Upper lobe of right lung (tissue), 1 donor: ENCODE measurements at regions not wholly inside any gene's neighbourhood (a gene's known extent, or its start where the extent isn't known, plus 50 kb on each side); places are given as distances from the start of the nearest gene placed in this dataset.

Source experiments
- ATAC-seq: fragments of 200-7000 bp; cut with Tn5 transposase; one replicate; pipeline ENCODE4 v1.9.1; 2020; ENCODE audit warnings: mild to moderate bottlenecking, moderate library complexity
- DNase-seq: peaks from one replicate; pipeline ENCODE4 v3.0.0-alpha.2; 2020
- H3K27ac ChIP-seq: fragments of 200-600 bp; one replicate; pipeline ENCODE4 v1.8.0; 2022
- H3K27me3 ChIP-seq: fragments of 200-600 bp; one replicate; pipeline ENCODE4 v1.8.0; 2022; ENCODE audit warnings: mild to moderate bottlenecking
- H3K36me3 ChIP-seq: fragments of 200-600 bp; one replicate; pipeline ENCODE4 v1.8.0; 2022
- H3K4me1 ChIP-seq: fragments of 200-600 bp; one replicate; pipeline ENCODE4 v1.8.0; 2022
- H3K4me3 ChIP-seq: fragments of 200-600 bp; one replicate; pipeline ENCODE4 v1.8.0; 2022; ENCODE audit warnings: mild to moderate bottlenecking
- H3K9me3 ChIP-seq: fragments of 200-600 bp; one replicate; pipeline ENCODE4 v1.8.0; 2022
- intact Hi-C: fragments of 100-400 bp; cut with DNase I; formaldehyde crosslinking; loops from one replicate; pipeline ENCODE4 v1.11.0; 2022
- TF ChIP-seq, protein P1 (sequence below): fragments of 200-600 bp; IDR thresholded peaks from one replicate; pipeline ENCODE4 v1.8.0; 2022; ENCODE audit warnings: antibody characterized with exemption
- donor health status: DM: no; HTN: yes; CAD: no; lungs with severe emphysema.

DNA sequence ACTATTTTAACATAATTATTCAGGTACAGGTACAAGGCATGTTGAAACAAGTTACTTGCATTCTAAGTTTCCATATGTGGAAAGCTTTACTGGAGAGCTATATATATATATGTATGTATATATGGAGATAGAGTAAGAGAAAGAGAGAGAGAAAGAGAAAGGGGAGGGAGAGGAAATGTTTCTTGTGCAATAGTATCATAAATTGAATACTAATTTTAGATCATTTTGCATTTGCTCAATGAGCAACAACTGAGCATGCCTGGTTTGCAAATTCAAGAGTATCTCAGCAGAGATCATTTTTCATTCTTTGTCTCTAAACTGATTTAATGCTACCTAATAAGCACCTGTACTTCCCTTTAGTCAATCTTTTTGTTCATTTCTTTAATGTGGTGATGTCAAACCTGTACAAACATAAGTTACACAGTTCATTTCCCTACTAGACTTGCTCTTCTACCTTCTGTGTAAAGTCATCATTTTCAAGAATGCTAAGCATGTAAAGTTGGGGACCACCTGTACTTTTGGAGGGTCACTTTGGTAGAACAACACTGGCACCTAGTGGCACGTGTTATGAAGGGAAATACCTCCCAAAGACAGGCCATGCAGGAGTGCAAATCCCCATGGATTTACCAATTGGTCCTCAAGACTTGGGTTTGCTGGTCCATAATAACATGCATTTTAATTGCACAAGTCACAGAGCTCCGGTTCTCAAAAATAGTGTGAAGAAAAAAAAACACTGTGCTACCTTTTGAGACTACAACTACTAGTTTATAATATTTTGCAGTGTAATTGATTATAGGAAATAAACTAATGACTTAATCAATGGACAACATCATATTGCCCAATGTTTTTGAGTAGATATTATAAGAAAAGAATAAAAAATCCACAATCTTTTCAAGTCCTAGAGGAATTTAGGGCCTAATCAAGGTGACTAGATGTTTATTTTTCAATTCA lies 431.2 kb upstream of the IGFBP3 start:
- H3K27ac ChIP-seq, result no peak overlapping the region
- TF ChIP-seq, protein P1, sequence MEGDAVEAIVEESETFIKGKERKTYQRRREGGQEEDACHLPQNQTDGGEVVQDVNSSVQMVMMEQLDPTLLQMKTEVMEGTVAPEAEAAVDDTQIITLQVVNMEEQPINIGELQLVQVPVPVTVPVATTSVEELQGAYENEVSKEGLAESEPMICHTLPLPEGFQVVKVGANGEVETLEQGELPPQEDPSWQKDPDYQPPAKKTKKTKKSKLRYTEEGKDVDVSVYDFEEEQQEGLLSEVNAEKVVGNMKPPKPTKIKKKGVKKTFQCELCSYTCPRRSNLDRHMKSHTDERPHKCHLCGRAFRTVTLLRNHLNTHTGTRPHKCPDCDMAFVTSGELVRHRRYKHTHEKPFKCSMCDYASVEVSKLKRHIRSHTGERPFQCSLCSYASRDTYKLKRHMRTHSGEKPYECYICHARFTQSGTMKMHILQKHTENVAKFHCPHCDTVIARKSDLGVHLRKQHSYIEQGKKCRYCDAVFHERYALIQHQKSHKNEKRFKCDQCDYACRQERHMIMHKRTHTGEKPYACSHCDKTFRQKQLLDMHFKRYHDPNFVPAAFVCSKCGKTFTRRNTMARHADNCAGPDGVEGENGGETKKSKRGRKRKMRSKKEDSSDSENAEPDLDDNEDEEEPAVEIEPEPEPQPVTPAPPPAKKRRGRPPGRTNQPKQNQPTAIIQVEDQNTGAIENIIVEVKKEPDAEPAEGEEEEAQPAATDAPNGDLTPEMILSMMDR, result peak; percentile 59
- ATAC-seq (peak; percentile 68), DNase-seq (no peak)
- H3K27me3 ChIP-seq, result no peaks in the 10 kb centered on the region
- no peak overlapping the region for H3K4me3 ChIP-seq
- no peaks in the 10 kb centered on the region for H3K9me3 ChIP-seq
- intact Hi-C loops, result loop anchor here (10.0 kb wide), 1 partner anchor 437 kb away; no protein-coding TSS in a partner anchor
- no peaks in the 10 kb centered on the region for H3K36me3 ChIP-seq
- H3K4me1 ChIP-seq, result no peaks in the 10 kb centered on the region

GRCh38 chr7:46349490-46349889 lies 428.4 kb upstream of the IGFBP3 start:
- H3K4me1 ChIP-seq, result no peaks in the 10 kb centered on the region
- intact Hi-C loops, result no loop called here
- ATAC-seq (no peak), DNase-seq (no peak)
- H3K36me3 ChIP-seq, result no peaks in the 10 kb centered on the region
- H3K4me3 ChIP-seq, result no peak overlapping the region
- no peak overlapping the region for H3K27ac ChIP-seq
- no peaks in the 10 kb centered on the region for H3K27me3 ChIP-seq
- H3K9me3 ChIP-seq, result no peaks in the 10 kb centered on the region
- TF ChIP-seq, protein P1, result no peak

GRCh38 chr7:46344533-46344932 lies 423.5 kb upstream of the IGFBP3 start:
- H3K27me3 ChIP-seq, result no peaks in the 10 kb centered on the region
- TF ChIP-seq, protein P1, result no peak
- intact Hi-C loops, result no loop called here
- no peaks in the 10 kb centered on the region for H3K9me3 ChIP-seq
- H3K4me3 ChIP-seq, result no peak overlapping the region
- no peak overlapping the region for H3K27ac ChIP-seq
- ATAC-seq, result no peak
- no peaks in the 10 kb centered on the region for H3K4me1 ChIP-seq
- no peak for DNase-seq
- H3K36me3 ChIP-seq, result no peaks in the 10 kb centered on the region

DNA sequence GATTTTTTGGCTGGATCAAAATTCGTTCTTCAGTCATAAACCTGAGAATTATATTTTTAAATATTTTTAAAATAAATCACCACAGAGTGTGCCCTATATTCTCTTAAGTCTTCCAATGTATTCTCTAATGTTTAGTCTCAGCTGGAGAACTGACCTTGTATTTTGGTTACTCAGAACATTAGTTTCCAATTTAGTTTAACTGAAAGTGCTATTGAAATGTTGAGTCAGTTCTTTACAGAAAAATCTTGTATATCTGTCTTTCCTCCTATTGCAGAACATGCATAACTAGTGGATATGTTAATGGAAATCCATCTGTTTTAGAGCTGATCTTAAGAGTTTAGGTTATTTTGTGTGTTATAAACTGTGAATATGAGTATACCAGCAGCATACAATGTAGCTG lies 422.7 kb upstream of the IGFBP3 start:
- TF ChIP-seq, protein P1, result no peak
- H3K9me3 ChIP-seq, result no peaks in the 10 kb centered on the region

GRCh38 chr7:46322937-46323336 lies 401.9 kb upstream of the IGFBP3 start:
- Histone ChIP-seq H3K27ac (no peak overlapping the region), H3K9me3 (no peaks in the 10 kb centered on the region), H3K4me3 (no peak overlapping the region), H3K36me3 (no peaks in the 10 kb centered on the region), H3K27me3 (no peaks in the 10 kb centered on the region), H3K4me1 (no peaks in the 10 kb centered on the region)
- no peak for ATAC-seq
- no peak for DNase-seq
- TF ChIP-seq, protein P1, result no peak
- intact Hi-C loops, result no loop called here

More for the DNA sequence above, 422.7 kb upstream of the IGFBP3 start:
- Histone ChIP-seq H3K4me3 (no peak overlapping the region), H3K4me1 (no peaks in the 10 kb centered on the region), H3K27me3 (no peaks in the 10 kb centered on the region), H3K27ac (no peak overlapping the region), H3K36me3 (no peaks in the 10 kb centered on the region)
- intact Hi-C loops, result no loop called here
- DNase-seq (no peak), ATAC-seq (no peak)
